HCT116 (cell line): ENCODE measurements at regions not wholly inside any gene's neighbourhood (a gene's known extent, or its start where the extent isn't known, plus 50 kb on each side); places are given as distances from the start of the nearest gene placed in this dataset.
A peak's percentile ranks its signal among the peaks of the same experiment; 100 is the strongest.

Experiments
- ATAC-seq: fragments of 200-7000 bp; cut with Tn5 transposase; 2 replicates; pipeline ENCODE4 v1.9.1; 2020; ENCODE audit warnings: mild to moderate bottlenecking, moderate library complexity
- BruUV-seq: library from RNA; stranded (reverse); fragments of 400-500 nt; replicated peaks from 2 replicates; lab custom pipeline; 2021; lab: Mats Ljungman, UMichigan
- CTCF ChIA-PET: fragments of 300-600 bp; sonication (Branson Sonifier 250); formaldehyde crosslinking; loops from one replicate; lab custom pipeline; 2021; ENCODE audit warnings: antibody characterized with exemption; lab: Charles Lee
- POLR2A ChIA-PET: fragments of 300-600, 350-600 bp; sonication (Branson Sonifier 250); formaldehyde crosslinking; loops from one replicate; lab custom pipeline; 2021; ENCODE audit warnings: antibody characterized with exemption; lab: Charles Lee
- RAD21 ChIA-PET, 2 experiments: fragments of 300-600 bp; sonication (Branson Sonifier 250); formaldehyde crosslinking; loops; one replicate each; lab custom pipeline; 2023; ENCODE audit warnings: low total read pairs in 2 of 2; ENCODE audit not compliant: uncharacterized antibody in 2 of 2, unreplicated experiment in 2 of 2, low non-redundant PET in 1 of 2; lab: Charles Lee
- DNase-seq: peaks from one replicate; pipeline ENCODE4 v3.0.0-alpha.2; 2010; ENCODE audit warnings: low read depth, low spot score
- H2AFZ ChIP-seq: fragments of 200-600 bp; shearing (Covaris generic), sonication (generic); 2 replicates; pipeline ENCODE4 v1.6.1; 2017; ENCODE audit warnings: low read depth, mixed run types, mixed read lengths, antibody characterized with exemption, low read length; ENCODE audit not compliant: poor library complexity, severe bottlenecking
- H3K27ac ChIP-seq: 2 replicates; pipeline ENCODE4 v1.5.1; 2012; ENCODE audit warnings: low read depth, low read length
- H3K27me3 ChIP-seq: fragments of 200-600 bp; sonication (generic); 2 replicates; pipeline ENCODE4 v1.6.1; 2016; ENCODE audit warnings: mixed run types, low read length, mixed read lengths; ENCODE audit not compliant: insufficient read depth
- H3K36me3 ChIP-seq, 2 experiments: fragments of 200-500 bp in 1 of 2; fragments of 200-600 bp in 1 of 2; sonication (Bioruptor generic) in 1 of 2; sonication (generic) in 1 of 2; 2 replicates each; pipeline versions ENCODE4 v1.5.1 to v1.6.1; 2014 to 2016; ENCODE audit warnings: low read length in 2 of 2, inconsistent platforms in 1 of 2, mixed read lengths in 1 of 2, mixed run types in 1 of 2; ENCODE audit not compliant: insufficient read depth in 2 of 2, control insufficient read depth in 1 of 2
- H3K4me1 ChIP-seq, 2 experiments: fragments of 200-600 bp in 1 of 2; sonication (generic) in 1 of 2; 2 replicates each; pipeline versions ENCODE4 v1.5.1 to v1.6.1; 2012 to 2017; ENCODE audit warnings: low read length in 2 of 2, inconsistent platforms in 1 of 2, mild to moderate bottlenecking in 1 of 2, mixed read lengths in 1 of 2, mixed run types in 1 of 2, moderate library complexity in 1 of 2; ENCODE audit not compliant: insufficient read depth in 2 of 2, control insufficient read depth in 1 of 2
- H3K4me2 ChIP-seq: fragments of 200-600 bp; sonication (generic); 2 replicates; pipeline ENCODE4 v1.6.1; 2017; ENCODE audit warnings: mixed run types, low read length, mixed read lengths
- H3K4me3 ChIP-seq, 2 experiments: fragments of 200-600 bp in 1 of 2; sonication (generic) in 1 of 2; replicated peaks in 1 of 2; 2 replicates each; pipeline ENCODE4 v1.5.1; 2011 to 2016; ENCODE audit warnings: low read length in 2 of 2, control low read depth in 1 of 2, low read depth in 1 of 2, mild to moderate bottlenecking in 1 of 2, mixed read lengths in 1 of 2, mixed run types in 1 of 2
- H3K79me2 ChIP-seq: fragments of 200-600 bp; sonication (generic); 2 replicates; pipeline ENCODE4 v1.6.1; 2017; ENCODE audit warnings: mild to moderate bottlenecking, mixed run types, low read length, moderate library complexity, mixed read lengths; ENCODE audit not compliant: insufficient read depth
- H3K9ac ChIP-seq: fragments of 200-600 bp; sonication (generic); 2 replicates; pipeline ENCODE4 v1.6.1; 2016; ENCODE audit warnings: low read length, mixed read lengths
- H3K9me2 ChIP-seq: fragments of 200-600 bp; sonication (generic), shearing (Covaris generic); 2 replicates; pipeline ENCODE4 v1.6.1; 2017; ENCODE audit warnings: mixed run types, mild to moderate bottlenecking, moderate library complexity; ENCODE audit not compliant: insufficient read depth
- H3K9me3 ChIP-seq, 2 experiments: fragments of 200-500 bp in 1 of 2; fragments of 200-600 bp in 1 of 2; sonication (Bioruptor generic) in 1 of 2; sonication (generic) in 1 of 2; 2 replicates each; pipeline ENCODE4 v1.6.1; 2014 to 2017; ENCODE audit warnings: low read length in 2 of 2, mixed read lengths in 2 of 2, inconsistent platforms in 1 of 2, low read depth in 1 of 2, mild to moderate bottlenecking in 1 of 2, mixed run types in 1 of 2, moderate library complexity in 1 of 2; ENCODE audit not compliant: control insufficient read depth in 1 of 2, insufficient read depth in 1 of 2
- H4K20me1 ChIP-seq: fragments of 200-600 bp; sonication (generic), shearing (Covaris generic); 2 replicates; pipeline ENCODE4 v1.6.1; 2017; ENCODE audit warnings: mixed run types, mild to moderate bottlenecking, moderate library complexity; ENCODE audit not compliant: insufficient read depth
- ATF3 ChIP-seq: IDR thresholded peaks from 2 replicates; pipeline ENCODE4 v1.6.1; 2012
- ELF1 ChIP-seq: IDR thresholded peaks from 2 replicates; pipeline ENCODE4 v1.6.1; 2012; ENCODE audit warnings: low read depth, borderline replicate concordance
- FOSL1 ChIP-seq: IDR thresholded peaks from 2 replicates; pipeline ENCODE4 v1.6.1; 2012; ENCODE audit warnings: low read depth
- JUND ChIP-seq: IDR thresholded peaks from 2 replicates; pipeline ENCODE4 v1.6.1; 2012
- MAX ChIP-seq: IDR thresholded peaks from 2 replicates; pipeline ENCODE4 v1.6.1; 2012
- RAD21 ChIP-seq: IDR thresholded peaks from 2 replicates; pipeline ENCODE4 v1.6.1; 2012; ENCODE audit warnings: low read depth, mild to moderate bottlenecking
- TCF7L2 ChIP-seq: IDR thresholded peaks from 2 replicates; pipeline ENCODE4 v1.7.0; 2011; ENCODE audit warnings: borderline replicate concordance, inconsistent platforms; ENCODE audit not compliant: insufficient read depth, insufficient read length; ENCODE audit errors: extremely low read depth
- YY1 ChIP-seq: IDR thresholded peaks from 2 replicates; pipeline ENCODE4 v1.6.1; 2011; ENCODE audit warnings: low read length, low read depth, moderate library complexity, mild to moderate bottlenecking; ENCODE audit not compliant: insufficient replicate concordance; ENCODE audit errors: extremely low read depth
- ZNF274 ChIP-seq: fragments of 200-500 bp; sonication (Bioruptor generic); IDR thresholded peaks from 2 replicates; pipeline ENCODE4 v1.6.1; 2014; ENCODE audit warnings: mild to moderate bottlenecking, low read depth, low read length, inconsistent platforms
- intact Hi-C: fragments of 100-400 bp; cut with micrococcal nuclease; formaldehyde crosslinking; loops from 2 replicates; pipeline ENCODE4 v1.10.0; 2022
- TF ChIP-seq, protein P1 (sequence below), 3 experiments: fragments of 200-600 bp in 1 of 3; sonication (generic) in 1 of 3; IDR thresholded peaks in 2 of 3; conservative IDR thresholded peaks in 1 of 3; 2 replicates each; pipeline ENCODE4 v1.5.1; 2012 to 2017; ENCODE audit warnings: low read depth in 2 of 3, low read length in 2 of 3, antibody characterized with exemption in 1 of 3, borderline replicate concordance in 1 of 3, control low read depth in 1 of 3, mild to moderate bottlenecking in 1 of 3, mixed read lengths in 1 of 3, mixed run types in 1 of 3, moderate library complexity in 1 of 3; ENCODE audit not compliant: insufficient read depth in 1 of 3
- TF ChIP-seq, protein P2 (sequence below): IDR thresholded peaks from 2 replicates; pipeline ENCODE4 v1.6.1; 2012; ENCODE audit warnings: low read depth

- H3K9ac ChIP-seq = no peak overlapping the region
- ChIA-PET RAD21 (interaction anchor here in 1 of 2 experiments (1.7 kb wide), 1 partner anchor 466 kb away, joined by 6 read pairs; no protein-coding TSS in a partner anchor), POLR2A (no interaction called here), CTCF (interaction anchor here (0.6 to 1.5 kb wide), 12 partner anchors 11 to 911 kb away, joined by 3 to 9 read pairs (median 4); no protein-coding TSS in a partner anchor)
- no peak overlapping the region for H3K4me2 ChIP-seq
- no TSS peak for BruUV-seq
- H3K27ac ChIP-seq = no peak overlapping the region
- H3K79me2 ChIP-seq = no peaks in the 10 kb centered on the region
- no peaks in the 10 kb centered on the region for H3K4me1 ChIP-seq
- H4K20me1 ChIP-seq = no peaks in the 10 kb centered on the region
- ATAC-seq (no peak; the same call in 1 of the 2 replicates), DNase-seq (peak; percentile 2)
- no peaks in the 10 kb centered on the region for H3K36me3 ChIP-seq
- no peaks in the 10 kb centered on the region for H3K9me3 ChIP-seq
- TF ChIP-seq ATF3 = no peak
- peak; percentile 69 for TF ChIP-seq RAD21
- no peak for TF ChIP-seq FOSL1
- TF ChIP-seq, protein P1, sequence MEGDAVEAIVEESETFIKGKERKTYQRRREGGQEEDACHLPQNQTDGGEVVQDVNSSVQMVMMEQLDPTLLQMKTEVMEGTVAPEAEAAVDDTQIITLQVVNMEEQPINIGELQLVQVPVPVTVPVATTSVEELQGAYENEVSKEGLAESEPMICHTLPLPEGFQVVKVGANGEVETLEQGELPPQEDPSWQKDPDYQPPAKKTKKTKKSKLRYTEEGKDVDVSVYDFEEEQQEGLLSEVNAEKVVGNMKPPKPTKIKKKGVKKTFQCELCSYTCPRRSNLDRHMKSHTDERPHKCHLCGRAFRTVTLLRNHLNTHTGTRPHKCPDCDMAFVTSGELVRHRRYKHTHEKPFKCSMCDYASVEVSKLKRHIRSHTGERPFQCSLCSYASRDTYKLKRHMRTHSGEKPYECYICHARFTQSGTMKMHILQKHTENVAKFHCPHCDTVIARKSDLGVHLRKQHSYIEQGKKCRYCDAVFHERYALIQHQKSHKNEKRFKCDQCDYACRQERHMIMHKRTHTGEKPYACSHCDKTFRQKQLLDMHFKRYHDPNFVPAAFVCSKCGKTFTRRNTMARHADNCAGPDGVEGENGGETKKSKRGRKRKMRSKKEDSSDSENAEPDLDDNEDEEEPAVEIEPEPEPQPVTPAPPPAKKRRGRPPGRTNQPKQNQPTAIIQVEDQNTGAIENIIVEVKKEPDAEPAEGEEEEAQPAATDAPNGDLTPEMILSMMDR (IDR thresholded peaks at IDR 0.05 in 2 of 3, conservative IDR thresholded peaks at IDR 0.05 in 1 of 3; ENCODE audit: borderline replicate concordance in 1 of 3, insufficient read depth in 1 of 3, low read depth in 2 of 3, low read length in 2 of 3) = peak; percentile 41 to 60 (median 57); a peak in 5 of 6 replicates
- no peak for TF ChIP-seq JUND
- no peak overlapping the region for H2AFZ ChIP-seq
- H3K9me2 ChIP-seq = no peaks in the 10 kb centered on the region
- no peak overlapping the region for H3K4me3 ChIP-seq
- intact Hi-C loops = loop anchor here (5.0 kb wide), 1 partner anchor 314 kb away; no protein-coding TSS in a partner anchor
- no peaks in the 10 kb centered on the region for H3K27me3 ChIP-seq
Observed at GRCh38 chr1:221543529-221544120, 198.3 kb downstream of the DUSP10 start.

DNA sequence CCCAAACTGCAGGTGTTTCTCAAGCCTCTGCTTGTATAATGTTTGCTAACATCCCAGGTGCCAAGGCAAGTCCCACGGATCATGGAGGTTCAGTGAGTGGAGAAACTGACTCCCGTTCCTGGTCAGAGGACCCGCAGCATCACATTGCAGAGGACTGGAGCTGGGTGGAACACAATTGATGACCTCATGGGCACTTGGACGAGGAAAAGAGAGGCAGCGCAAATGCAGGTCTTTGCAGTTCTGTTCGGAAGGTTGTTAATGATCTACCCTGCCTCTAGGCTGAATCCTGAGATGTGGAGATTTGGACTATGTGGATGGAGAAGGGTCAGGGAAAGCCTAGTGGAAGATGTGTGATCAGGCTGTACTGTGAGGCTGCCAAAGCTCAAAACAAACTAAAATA lies 192.9 kb downstream of the DUSP10 start:
- Histone ChIP-seq H3K9ac (no peak overlapping the region), H3K9me2 (no peaks in the 10 kb centered on the region), H3K9me3 (no peaks in the 10 kb centered on the region), H4K20me1 (no peaks in the 10 kb centered on the region), H2AFZ (no peak overlapping the region), H3K4me3 (no peak overlapping the region), H3K4me2 (no peak overlapping the region), H3K79me2 (no peaks in the 10 kb centered on the region), H3K4me1 (no peaks in the 10 kb centered on the region), H3K27ac (no peak overlapping the region), H3K27me3 (no peaks in the 10 kb centered on the region), H3K36me3 (no peaks in the 10 kb centered on the region)
- TF ChIP-seq TCF7L2 (no peak), MAX (no peak), ZNF274 (no peak), FOSL1 (no peak), ELF1 (no peak), YY1 (no peak), JUND (no peak)
- TF ChIP-seq, protein P2, sequence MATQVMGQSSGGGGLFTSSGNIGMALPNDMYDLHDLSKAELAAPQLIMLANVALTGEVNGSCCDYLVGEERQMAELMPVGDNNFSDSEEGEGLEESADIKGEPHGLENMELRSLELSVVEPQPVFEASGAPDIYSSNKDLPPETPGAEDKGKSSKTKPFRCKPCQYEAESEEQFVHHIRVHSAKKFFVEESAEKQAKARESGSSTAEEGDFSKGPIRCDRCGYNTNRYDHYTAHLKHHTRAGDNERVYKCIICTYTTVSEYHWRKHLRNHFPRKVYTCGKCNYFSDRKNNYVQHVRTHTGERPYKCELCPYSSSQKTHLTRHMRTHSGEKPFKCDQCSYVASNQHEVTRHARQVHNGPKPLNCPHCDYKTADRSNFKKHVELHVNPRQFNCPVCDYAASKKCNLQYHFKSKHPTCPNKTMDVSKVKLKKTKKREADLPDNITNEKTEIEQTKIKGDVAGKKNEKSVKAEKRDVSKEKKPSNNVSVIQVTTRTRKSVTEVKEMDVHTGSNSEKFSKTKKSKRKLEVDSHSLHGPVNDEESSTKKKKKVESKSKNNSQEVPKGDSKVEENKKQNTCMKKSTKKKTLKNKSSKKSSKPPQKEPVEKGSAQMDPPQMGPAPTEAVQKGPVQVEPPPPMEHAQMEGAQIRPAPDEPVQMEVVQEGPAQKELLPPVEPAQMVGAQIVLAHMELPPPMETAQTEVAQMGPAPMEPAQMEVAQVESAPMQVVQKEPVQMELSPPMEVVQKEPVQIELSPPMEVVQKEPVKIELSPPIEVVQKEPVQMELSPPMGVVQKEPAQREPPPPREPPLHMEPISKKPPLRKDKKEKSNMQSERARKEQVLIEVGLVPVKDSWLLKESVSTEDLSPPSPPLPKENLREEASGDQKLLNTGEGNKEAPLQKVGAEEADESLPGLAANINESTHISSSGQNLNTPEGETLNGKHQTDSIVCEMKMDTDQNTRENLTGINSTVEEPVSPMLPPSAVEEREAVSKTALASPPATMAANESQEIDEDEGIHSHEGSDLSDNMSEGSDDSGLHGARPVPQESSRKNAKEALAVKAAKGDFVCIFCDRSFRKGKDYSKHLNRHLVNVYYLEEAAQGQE = no peak
- ChIA-PET POLR2A (no interaction called here), RAD21 (no interaction called here), CTCF (no interaction called here)
- ATAC-seq (no peak), DNase-seq (no peak)
- intact Hi-C loops = no loop called here
- BruUV-seq = no TSS peak
